GM23338 (cell line): ENCODE measurements at regions not wholly inside any gene's neighbourhood (a gene's known extent, or its start where the extent isn't known, plus 50 kb on each side); places are given as distances from the start of the nearest gene placed in this dataset.

Experiments used
- CREB1 ChIP-seq: fragments of 250-450 bp; sonication (Bioruptor Pico); IDR thresholded peaks from 2 replicates; pipeline ENCODE4 v1.5.0; 2020; ENCODE audit warnings: low read depth, mild to moderate bottlenecking, moderate library complexity
- CTCF ChIP-seq, 2 experiments: fragments of 200-600 bp in 1 of 2; sonication (generic) in 1 of 2; conservative IDR thresholded peaks; 2 replicates each; pipeline versions ENCODE4 v1.5.1 to v1.6.1; 2016 to 2017; ENCODE audit warnings: antibody characterized with exemption in 2 of 2, low read depth in 2 of 2, mild to moderate bottlenecking in 2 of 2, moderate library complexity in 1 of 2
- EZH2 ChIP-seq: fragments of 200-600 bp; sonication (generic); IDR thresholded peaks from one replicate; pipeline ENCODE4 v1.8.0; 2017; ENCODE audit warnings: antibody characterized with exemption, mild to moderate bottlenecking, low read depth; ENCODE audit not compliant: unreplicated experiment
- EZH2phosphoT487 ChIP-seq: fragments of 200-600 bp; sonication (generic); IDR thresholded peaks from one replicate; pipeline ENCODE4 v1.8.1; 2018; ENCODE audit warnings: antibody characterized with exemption; ENCODE audit not compliant: unreplicated experiment
- NANOG ChIP-seq: IDR thresholded peaks from 2 replicates; pipeline ENCODE4 v1.6.1; 2016; ENCODE audit warnings: antibody characterized with exemption, borderline replicate concordance
- POLR2AphosphoS5 ChIP-seq: IDR thresholded peaks from 2 replicates; pipeline ENCODE4 v1.6.1; 2016; ENCODE audit warnings: antibody characterized with exemption, low read depth
- REST ChIP-seq: IDR thresholded peaks from one replicate; pipeline ENCODE4 v1.6.1; 2018; ENCODE audit warnings: antibody characterized with exemption; ENCODE audit not compliant: unreplicated experiment
- STAT1 ChIP-seq: IDR thresholded peaks from one replicate; pipeline ENCODE4 v1.6.1; 2016; ENCODE audit warnings: antibody characterized with exemption; ENCODE audit not compliant: unreplicated experiment
- ZNF114 ChIP-seq: fragments of 250-450 bp; sonication (Bioruptor Pico); IDR thresholded peaks from 2 replicates; pipeline ENCODE4 v1.5.0; 2020; ENCODE audit warnings: mild to moderate bottlenecking, moderate library complexity
- ZNF331 ChIP-seq: fragments of 250-450 bp; sonication (Bioruptor Pico); IDR thresholded peaks from 2 replicates; pipeline ENCODE4 v1.5.0; 2020; ENCODE audit warnings: low read depth, mild to moderate bottlenecking, moderate library complexity

GRCh38 chr21:35206141-35207125, 157.3 kb upstream of the RUNX1 start:
- TF ChIP-seq CTCF (conservative IDR thresholded peaks at IDR 0.05; ENCODE audit: low read depth in 2 of 2) (no peak), EZH2 (no peak), STAT1 (no peak), EZH2phosphoT487 (no peak), CREB1 (CRISPR knock-in tag) (no peak), POLR2AphosphoS5 (no peak), REST (no peak), ZNF114 (CRISPR knock-in tag) (no peak), ZNF331 (CRISPR knock-in tag) (no peak), NANOG (no peak)
